HG03045 (cell line): ENCODE measurements at regions not wholly inside any gene's neighbourhood (a gene's known extent, or its start where the extent isn't known, plus 50 kb on each side); places are given as distances from the start of the nearest gene placed in this dataset.
A peak's percentile ranks its signal among the peaks of the same experiment; 100 is the strongest.

ENCODE experiments used
- ATAC-seq: cut with Tn5 transposase; IDR thresholded peaks from one replicate; pipeline ENCODE4 v1.9.1; 2021; ENCODE audit warnings: mild to moderate bottlenecking, moderate library complexity; ENCODE audit not compliant: unreplicated experiment

- ATAC-seq: no peak
Measured at GRCh38 chr2:20523073-20523798, 76.4 kb downstream of the RHOB start.

- ATAC-seq: no peak
Measured at GRCh38 chr2:20523799-20524187, 76.9 kb downstream of the RHOB start.

GRCh38 chr2:20524412-20525040 is 77.7 kb downstream of the RHOB start:
- ATAC-seq: peak; percentile 80

GRCh38 chr2:20525041-20526035 is 78.5 kb downstream of the RHOB start:
- peak; percentile 93 for ATAC-seq

- no peak for ATAC-seq
Measured at GRCh38 chr2:20526160-20526559, 79.3 kb downstream of the RHOB start.

GRCh38 chr2:20526708-20527107 is 79.8 kb downstream of the RHOB start:
- ATAC-seq: no peak

GRCh38 chr2:20528713-20529112 is 81.8 kb downstream of the RHOB start:
- ATAC-seq: no peak

GRCh38 chr2:20530520-20530919 is 83.6 kb downstream of the RHOB start:
- ATAC-seq: no peak

- no peak for ATAC-seq
Measured at GRCh38 chr2:20531633-20532262, 84.9 kb downstream of the RHOB start.

- ATAC-seq: no peak
Measured at GRCh38 chr2:20532634-20533437, 86.0 kb downstream of the RHOB start.

GRCh38 chr2:20533993-20534622 is 87.2 kb downstream of the RHOB start:
- ATAC-seq: no peak

GRCh38 chr2:20534913-20535801 is 88.3 kb downstream of the RHOB start:
- ATAC-seq: no peak

GRCh38 chr2:20536619-20537422 is 89.9 kb downstream of the RHOB start:
- no peak for ATAC-seq

- ATAC-seq: no peak
Measured at GRCh38 chr2:20537423-20538307, 90.8 kb downstream of the RHOB start.

GRCh38 chr2:20538308-20539132 is 91.6 kb downstream of the RHOB start:
- no peak for ATAC-seq

- no peak for ATAC-seq
Measured at GRCh38 chr2:20539133-20539719, 92.4 kb downstream of the RHOB start.
